ENCODE measurements at regions not wholly inside any gene's neighbourhood (a gene's known extent, or its start where the extent isn't known, plus 50 kb on each side); places are given as distances from the start of the nearest gene placed in this dataset.
"Not testable (repeated sequence)": the region's sequence is repeated elsewhere in the genome, so short reads cannot be mapped to it uniquely, and the experiment has no call there.

DNA sequence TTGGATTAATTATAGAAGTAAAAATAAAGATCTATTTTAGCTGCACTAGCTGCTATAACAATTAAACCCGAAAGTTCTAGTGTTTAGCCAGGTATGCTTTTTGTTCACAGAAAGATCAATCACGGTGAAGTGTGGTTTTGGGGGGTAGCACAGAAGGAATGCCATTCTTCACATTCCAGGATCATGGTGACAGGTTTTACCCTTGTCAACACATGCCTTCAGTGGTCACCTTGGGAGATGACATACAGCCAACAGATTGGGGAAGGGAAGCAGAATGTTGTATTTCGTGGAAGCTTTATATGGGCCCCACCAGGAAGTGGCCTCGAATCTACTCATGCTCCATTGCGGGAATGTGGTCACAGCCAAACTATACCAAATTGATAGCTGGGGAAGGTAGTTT is 753.6 kb downstream of the RAPGEF2 start:
- no peak for DNase-seq

- DNase-seq, result no peak
These were observed 756.8 kb downstream of the RAPGEF2 start for GRCh38 chr4:159859656-159860148.

DNA sequence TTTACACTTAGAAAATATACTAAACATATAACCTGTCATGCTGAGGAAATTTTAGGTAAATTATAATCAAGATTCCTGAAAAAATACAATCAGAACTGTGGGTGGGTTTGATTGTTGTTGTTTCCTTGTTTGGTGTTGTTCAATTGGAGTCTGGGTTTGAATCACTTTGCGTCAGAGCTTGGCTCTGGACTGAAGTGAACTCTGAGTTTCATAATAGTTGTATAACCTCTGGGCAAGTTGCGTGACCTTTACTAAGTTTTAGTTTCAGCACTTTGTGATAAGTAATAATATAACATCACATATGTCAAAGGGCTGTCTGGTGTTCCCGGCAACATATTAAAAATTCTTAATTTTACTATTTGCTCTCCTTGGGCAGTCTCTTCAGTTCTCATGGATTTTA is 758.1 kb downstream of the RAPGEF2 start:
- DNase-seq, result no peak

GRCh38 chr4:159864337-159864736 is 761.5 kb downstream of the RAPGEF2 start:
- no peak for DNase-seq

- DNase-seq, result no peak
These were observed 764.8 kb downstream of the RAPGEF2 start for GRCh38 chr4:159867673-159868072.

DNA sequence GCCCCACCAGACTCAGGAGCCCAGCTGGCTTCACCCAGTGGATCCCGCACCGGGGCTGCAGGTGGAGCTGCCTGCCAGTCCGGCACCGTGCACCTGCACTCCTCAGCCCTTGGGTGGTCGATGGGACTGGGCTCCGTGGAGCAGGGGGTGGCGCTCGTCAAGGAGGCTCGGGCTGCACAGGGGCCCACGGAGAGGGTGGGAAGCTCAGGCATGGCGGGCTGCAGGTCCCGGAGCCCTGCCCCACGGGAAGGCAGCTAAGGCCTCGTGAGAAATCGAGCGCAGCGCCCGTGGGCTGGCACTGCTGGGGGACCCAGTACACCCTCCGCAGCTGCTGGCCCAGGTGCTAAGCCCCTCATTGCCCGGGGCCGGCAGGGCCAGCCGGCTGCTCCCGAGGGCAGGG is 766.1 kb downstream of the RAPGEF2 start:
- DNase-seq, result not testable (repeated sequence)

DNA sequence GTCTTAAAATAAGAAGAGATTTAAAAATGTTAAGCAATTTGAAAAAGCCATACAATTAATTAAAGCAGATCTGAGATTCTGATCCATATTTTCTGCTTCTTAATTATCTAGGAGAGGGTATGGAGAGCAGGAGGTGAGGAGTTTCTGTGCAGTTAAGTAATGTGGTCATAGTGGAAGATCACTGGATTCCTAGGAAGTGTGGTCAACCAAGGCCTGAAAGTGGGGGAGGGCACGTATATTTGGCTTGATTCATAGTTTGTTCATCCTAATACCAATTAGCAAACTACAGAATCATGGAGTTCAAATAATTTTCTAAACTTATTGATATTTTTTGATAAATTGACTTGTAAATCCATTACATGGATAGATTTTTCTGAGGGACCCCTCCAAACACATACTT is 768.3 kb downstream of the RAPGEF2 start:
- DNase-seq, result no peak

GRCh38 chr4:159881158-159881557 is 778.3 kb downstream of the RAPGEF2 start:
- DNase-seq, result no peak

GRCh38 chr4:159884989-159885388 is 782.1 kb downstream of the RAPGEF2 start:
- DNase-seq, result no peak

- DNase-seq, result no peak
These were observed 796.7 kb downstream of the RAPGEF2 start for GRCh38 chr4:159899596-159899995.

DNA sequence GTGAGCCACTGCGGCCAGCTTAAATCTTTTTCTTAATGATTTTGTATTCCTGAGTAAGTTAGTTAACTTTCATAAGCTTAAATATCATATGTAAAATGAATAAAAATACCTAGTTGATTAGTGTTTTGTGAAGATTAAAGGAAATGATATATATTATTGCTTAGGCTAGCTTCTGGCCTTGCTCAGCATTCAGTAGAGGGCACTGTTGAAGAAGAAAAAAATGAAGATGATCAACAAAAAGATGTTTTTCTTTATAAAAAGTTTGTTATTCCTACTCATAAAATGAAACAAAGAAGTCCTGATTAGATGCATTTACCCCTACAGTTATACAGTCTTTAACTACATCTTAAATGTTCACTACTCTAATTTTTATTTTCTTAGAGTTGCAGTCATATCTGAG is 797.7 kb downstream of the RAPGEF2 start:
- DNase-seq, result no peak

DNA sequence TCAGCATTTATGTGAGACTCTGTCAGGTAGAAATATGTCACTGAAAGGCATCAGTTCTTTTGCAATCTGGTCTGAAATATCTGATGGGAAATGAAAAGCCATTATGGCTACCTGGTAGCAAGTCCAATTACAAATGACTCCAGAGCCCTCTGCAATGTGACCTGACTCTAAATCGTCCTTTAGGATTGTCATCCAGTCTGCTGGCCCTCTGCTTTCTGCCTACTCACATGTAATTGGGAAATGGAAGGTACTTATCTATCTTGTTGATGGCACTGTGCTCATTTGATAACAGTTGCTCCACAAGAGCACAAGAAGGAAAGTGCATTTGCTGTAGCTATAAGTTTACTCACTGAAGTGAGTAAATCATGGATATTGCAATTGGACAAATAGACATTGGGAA is 799.8 kb downstream of the RAPGEF2 start:
- no peak for DNase-seq

DNA sequence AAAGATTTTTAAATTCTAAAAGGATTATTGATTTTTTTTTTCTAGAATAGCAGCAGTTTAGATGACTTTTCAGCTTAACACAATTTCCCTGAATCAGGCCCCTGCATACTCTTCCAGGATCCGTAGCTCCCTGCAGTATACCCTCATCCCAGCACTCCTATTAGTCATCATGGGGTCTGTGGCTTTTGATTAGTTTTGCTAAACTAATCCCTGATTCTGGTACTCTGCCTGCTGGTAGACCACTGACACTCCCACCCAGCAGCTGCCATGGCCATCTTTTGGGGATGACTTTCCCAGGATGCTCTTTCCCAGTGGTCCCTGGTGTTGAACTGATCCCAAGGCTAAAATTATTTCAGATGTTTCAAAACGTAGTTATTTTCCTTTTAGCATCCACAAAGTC is 802.0 kb downstream of the RAPGEF2 start:
- no peak for DNase-seq

DNA sequence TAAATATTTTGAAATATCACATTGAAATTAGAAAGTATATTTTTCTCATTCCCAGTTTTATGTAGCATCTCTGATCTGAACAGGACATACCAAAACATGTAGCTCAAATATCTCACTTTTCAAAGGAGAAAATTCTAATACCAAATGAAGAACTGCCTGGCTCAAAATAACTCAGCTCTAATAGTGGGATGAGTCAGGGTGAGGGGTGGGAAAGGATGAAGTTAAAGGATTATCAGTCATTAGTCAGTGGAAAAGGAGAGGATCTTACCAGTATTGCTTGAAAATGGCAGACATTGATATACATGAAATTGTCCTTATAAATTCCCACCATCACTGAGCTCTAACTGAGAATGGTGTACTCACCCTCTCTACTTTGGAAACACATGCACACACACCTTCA is 803.2 kb downstream of the RAPGEF2 start:
- DNase-seq, result no peak

GRCh38 chr4:159906517-159906916 is 803.6 kb downstream of the RAPGEF2 start:
- no peak for DNase-seq

DNA sequence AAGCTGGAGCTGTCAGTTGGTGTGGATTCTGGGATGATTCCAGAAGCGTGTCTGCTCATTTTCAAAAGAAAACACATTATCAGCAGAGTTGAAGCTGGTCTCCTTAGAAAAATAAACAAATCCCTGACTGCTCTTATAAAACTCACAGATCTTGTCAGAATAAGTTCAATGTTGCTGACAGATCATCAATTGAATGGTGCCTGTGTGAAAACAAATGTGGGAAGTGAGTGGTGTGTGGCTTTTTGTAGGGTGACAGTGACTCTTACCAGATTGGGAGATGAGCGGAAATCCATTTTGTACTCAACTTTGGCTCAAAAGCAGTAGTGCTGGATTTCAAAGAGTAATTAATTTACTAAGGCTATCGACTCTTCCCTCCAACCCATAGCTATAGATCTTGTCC is 807.8 kb downstream of the RAPGEF2 start:
- no peak for DNase-seq

- no peak for DNase-seq
These were observed 819.2 kb downstream of the RAPGEF2 start for GRCh38 chr4:159922119-159922518.

DNA sequence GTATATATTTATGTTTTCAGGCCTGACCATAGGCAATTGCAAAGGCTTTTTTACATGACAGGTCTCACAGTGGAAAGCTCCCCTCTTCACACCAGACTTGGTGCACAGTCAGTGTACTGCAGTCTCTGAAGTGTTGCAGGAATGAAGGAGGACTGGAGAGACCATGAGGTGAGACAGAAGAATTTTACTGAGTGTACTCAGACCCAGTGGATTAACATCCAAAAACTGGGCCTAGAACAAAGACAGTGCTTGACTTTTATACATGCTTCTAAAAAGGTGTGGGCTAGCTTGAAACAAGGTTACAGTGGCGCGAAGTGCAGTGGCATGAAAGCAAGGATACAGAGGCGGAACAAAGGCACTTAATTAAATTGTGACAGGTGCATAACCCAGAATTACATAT is 822.9 kb downstream of the RAPGEF2 start:
- DNase-seq, result no peak

GRCh38 chr4:159926871-159927270 is 824.0 kb downstream of the RAPGEF2 start:
- no peak for DNase-seq

GRCh38 chr4:159927781-159928180 is 824.9 kb downstream of the RAPGEF2 start:
- no peak for DNase-seq

DNA sequence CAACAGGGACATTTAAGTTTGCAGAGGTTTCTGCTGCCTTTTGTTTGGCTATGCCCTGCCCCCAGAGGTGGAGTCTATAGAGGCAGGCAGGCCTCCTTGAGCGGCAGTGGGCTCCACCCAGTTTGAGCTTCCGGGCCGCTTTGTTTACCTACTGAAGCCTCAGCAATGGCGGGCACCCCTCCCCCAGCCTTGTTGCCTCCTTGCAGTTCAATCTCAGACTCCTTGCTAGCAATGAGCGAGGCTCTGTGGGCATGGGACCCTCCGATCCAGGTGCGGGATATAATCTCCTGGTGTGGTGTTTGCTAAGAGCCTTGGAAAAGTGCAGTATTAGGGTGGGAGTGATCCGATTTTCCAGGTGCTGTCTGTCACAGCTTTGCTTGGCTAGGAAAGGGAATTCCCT is 831.7 kb downstream of the RAPGEF2 start:
- not testable (repeated sequence) for DNase-seq

- DNase-seq, result no peak
These were observed 834.7 kb downstream of the RAPGEF2 start for GRCh38 chr4:159937595-159937994.

GRCh38 chr4:159939681-159940080 is 836.8 kb downstream of the RAPGEF2 start:
- DNase-seq, result not testable (repeated sequence)

DNA sequence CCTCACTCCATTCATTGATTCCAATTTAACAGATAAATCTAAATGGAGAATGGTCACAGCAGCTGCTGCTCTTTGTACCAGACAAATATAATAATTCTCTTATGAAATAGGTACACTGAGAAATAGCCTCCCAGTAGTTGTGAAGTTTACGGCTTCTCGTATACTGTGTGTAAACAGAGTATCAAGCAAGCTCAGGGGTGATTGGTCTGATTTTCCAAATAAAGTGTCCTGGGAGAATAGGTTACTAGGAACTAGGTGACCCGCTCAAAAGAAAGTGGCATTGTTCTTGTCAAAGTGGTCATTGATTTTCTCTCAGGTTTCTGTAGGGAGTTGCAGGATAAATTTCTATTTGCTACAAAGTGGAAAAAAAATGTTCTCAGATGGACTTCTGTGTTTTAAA is 838.2 kb downstream of the RAPGEF2 start:
- DNase-seq, result no peak

- DNase-seq, result no peak
These were observed 841.6 kb downstream of the RAPGEF2 start for GRCh38 chr4:159944477-159944876.

Data from NCI-H2081 (cell line).